GM18499 (cell line): ENCODE measurements at regions not wholly inside any gene's neighbourhood (a gene's known extent, or its start where the extent isn't known, plus 50 kb on each side); places are given as distances from the start of the nearest gene placed in this dataset.

Experiments
- ATAC-seq: cut with Tn5 transposase; IDR thresholded peaks from one replicate; pipeline ENCODE4 v1.9.1; 2021; ENCODE audit warnings: moderate number of reproducible peaks; ENCODE audit not compliant: insufficient read depth, unreplicated experiment

DNA sequence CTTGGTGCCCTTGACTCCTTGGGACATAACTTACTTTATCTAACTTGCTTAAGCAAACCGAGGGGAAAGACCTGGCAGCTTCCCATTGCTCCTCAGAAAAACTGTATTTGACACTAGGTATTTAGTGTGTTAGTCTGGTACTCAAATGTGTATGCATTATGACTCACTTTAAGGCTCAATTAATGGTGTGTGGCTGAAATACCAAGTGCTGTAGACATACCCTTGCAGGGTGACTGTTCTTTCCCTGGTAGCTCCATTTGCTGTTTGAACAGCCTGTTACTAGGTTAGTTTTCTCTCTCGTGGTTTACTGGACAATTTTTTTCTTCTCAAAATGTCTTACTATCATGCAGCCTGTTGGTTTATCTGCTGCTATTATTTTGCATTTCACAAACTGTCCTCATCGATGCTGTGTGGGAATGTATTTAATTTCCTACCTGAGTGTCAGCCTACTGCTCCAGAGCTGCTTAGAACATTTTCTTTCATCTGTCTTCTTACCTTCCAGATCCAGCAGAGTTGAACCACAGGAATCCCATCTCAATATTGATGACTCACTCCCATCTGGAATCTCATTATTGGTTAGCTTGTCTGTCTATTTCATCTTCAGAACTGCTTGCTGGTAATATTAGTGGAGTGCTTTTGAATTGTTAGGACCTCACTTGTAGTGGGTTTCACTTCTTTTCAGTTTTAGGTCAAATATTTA, 158.0 kb upstream of the FAT1 start:
- ATAC-seq: no peak

DNA sequence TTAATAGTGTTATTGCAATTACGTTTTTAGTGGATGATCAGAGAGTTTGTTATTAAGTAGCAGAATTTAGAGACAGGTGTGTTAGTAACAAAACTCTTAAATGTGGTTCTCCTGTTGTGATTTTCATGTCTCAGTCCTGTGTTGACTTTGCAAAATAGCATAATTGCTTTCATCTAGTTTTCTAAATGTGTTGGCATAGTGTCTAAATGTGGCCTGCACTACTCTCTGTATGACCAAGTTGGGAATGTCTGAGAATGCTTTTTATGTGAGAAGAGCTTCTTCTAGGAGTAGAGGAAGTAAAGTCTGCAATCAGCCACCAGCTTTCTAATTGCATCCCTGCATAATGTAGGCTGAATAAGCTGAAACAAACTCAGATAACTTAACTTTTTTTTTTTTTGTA, 158.6 kb upstream of the FAT1 start:
- no peak for ATAC-seq

DNA sequence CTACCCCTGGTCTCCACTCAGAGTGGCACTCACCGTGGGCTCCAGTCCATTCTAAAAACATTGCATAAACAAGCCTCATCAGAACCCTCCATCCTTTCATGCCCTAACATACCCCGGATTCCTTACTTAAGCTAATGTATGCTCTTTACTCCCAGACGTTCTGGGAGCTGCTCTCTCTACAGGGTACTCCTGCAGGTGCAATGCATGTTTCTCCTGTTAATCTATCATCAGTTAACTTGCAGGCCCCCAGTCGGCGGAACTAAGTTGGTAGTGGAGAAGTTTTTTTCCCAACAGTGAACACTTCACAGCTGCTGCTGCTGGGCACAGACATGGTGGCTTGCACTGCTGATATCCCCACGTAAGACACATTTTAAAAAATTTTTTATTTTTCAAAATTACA, 161.6 kb upstream of the FAT1 start:
- no peak for ATAC-seq

- no peak for ATAC-seq
Measured at GRCh38 chr4:186886759-186887158, 163.1 kb upstream of the FAT1 start.

DNA sequence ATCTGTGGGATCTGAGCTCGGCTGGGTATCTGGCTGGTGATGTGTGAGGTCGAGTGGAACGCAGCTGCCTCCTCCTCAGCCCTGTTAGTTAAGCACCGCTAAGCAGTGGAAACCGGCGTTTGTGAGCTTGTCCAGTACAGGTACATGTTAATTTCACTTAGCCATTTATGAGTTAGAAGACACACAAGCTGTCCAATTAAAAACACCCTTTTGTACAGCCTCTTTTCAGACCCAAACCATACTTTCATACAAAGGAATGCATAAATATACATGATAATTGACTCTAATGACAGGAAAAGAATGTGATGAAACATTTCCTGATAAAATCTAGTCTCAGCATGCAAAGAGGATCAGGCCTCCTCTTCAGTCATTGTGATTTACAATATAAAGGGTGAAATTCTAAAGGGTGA, 163.6 kb upstream of the FAT1 start:
- no peak for ATAC-seq

GRCh38 chr4:186887752-186888151, 164.1 kb upstream of the FAT1 start:
- ATAC-seq: no peak

GRCh38 chr4:186889876-186890643, 166.4 kb upstream of the FAT1 start:
- no peak for ATAC-seq

DNA sequence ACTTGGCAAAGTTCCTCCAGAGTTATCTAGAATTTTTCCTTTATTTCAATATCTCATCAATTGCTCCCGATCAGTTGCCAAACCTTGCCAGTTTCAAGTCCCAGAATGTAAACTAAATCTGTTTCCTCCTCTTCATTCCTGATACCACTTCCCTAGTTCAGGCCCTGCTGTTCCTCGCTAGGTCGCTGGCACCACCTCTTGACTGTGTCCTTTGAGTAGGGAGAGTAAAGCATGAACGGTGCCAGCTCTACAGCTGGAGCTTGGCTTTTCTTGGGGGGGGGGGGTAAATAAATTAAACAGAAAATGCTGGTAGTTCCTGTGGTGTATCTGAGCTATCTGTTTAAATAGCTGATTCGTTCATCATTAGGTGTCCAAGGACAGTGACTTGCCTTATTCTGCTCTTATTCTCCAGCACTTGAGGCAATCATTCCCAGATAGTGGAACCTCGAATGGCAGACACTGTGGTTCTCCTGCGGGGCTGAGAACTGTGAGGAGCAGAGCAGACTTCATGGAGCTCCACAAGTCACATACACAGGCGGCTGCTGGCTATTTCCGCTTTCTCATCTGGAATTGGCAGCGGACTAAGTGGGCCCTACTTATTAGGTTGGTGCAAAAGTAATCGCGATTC, 168.3 kb upstream of the FAT1 start:
- no peak for ATAC-seq

DNA sequence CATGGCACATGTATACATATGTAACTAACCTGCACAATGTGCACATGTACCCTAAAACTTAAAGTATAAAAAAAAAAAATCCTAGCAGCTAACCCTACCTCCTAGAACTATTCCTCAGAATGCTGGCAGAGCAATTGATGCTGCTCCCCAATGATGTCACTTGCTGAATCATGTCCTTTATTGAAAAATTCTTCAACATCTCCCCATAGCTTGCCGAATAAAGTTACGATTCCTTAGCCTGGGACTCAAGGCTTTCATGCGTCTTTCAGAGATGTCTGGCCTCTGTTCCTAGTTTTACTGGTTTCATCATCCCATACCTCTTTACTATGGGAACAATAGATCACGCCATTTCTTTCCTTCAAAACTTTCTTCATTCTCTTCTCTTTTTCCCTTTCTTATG, 174.7 kb upstream of the FAT1 start:
- no peak for ATAC-seq

GRCh38 chr4:186900232-186900900, 176.7 kb upstream of the FAT1 start:
- ATAC-seq: no peak

DNA sequence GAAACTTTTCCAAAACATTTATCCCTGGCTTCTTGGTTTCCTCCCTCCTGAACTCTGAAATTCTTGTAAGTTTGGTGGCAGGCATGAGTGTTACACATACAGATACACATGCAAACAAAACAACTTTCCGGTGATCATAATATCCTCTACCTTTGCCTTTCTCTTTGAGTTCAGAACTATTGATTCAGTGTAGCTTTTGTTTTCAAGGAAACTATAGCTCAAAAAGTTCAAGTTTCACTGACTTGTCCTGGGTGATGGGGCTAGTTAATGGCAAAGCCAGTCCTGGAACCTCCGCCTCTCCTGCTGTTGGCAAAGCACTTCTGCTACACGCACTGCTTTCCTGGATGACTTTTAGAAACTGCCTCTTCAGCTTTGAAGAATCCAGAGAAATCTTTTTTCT, 177.3 kb upstream of the FAT1 start:
- ATAC-seq: no peak

DNA sequence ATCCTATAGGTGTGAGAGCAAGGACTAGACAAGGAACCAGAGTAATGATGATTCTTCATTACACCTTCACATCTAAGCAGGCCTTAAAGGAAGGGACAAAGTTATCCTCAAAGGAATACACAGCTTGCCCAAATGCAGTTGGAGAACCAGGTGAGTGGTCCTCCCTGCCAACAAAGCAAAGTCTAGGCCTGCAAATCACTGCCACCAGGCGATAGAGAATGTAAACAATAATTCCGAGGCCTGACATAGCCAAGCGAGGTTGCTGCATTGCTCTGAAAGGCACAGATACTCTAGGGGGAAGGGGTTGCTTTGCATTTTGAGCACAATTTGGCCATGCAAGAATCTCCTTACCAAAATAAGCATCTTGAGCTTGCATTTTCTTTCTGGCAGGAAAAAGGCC, 178.2 kb upstream of the FAT1 start:
- ATAC-seq: no peak

GRCh38 chr4:186902361-186902760, 178.7 kb upstream of the FAT1 start:
- ATAC-seq: no peak

DNA sequence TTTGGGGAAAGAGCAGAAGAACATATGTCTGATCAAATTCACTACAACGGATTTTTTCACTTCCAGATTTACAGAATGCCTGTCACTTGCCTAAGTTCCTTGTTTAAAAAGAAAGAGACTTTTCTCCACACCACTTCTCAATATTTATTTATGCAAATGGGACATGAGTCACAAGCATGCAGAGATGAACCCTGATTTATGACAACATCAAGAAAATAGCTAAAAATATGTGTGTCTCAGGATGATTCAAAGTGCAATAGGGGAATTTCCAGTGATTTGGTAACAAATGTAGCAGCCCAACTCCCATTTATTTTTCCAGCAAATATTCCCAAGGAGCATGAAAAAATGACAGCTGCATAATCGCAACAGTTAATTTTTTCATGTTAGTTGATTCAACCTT, 180.4 kb upstream of the FAT1 start:
- ATAC-seq: no peak

DNA sequence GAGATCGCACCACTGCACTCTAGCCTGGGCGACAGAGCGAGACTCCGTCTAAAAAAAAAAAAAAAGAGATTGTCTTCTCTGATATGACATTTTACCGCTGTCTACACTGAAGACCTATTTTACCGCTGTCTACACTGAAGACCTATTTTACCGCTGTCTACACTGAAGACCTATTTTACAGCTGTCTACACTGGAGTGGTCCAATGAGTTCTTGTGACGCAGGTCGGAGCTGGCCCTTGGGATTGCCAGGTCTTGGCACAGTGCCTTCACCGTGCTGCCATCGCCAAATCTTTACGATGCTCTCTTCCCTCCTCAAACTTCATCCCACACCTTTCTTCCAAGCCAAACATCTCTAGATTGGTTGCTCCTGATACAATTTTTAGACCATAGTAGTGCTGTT, 183.1 kb upstream of the FAT1 start:
- no peak for ATAC-seq

GRCh38 chr4:186910385-186910784, 186.7 kb upstream of the FAT1 start:
- ATAC-seq: no peak

GRCh38 chr4:186912606-186913005, 188.9 kb upstream of the FAT1 start:
- no peak for ATAC-seq

- no peak for ATAC-seq
Measured at GRCh38 chr4:186915816-186916215, 192.2 kb upstream of the FAT1 start.

DNA sequence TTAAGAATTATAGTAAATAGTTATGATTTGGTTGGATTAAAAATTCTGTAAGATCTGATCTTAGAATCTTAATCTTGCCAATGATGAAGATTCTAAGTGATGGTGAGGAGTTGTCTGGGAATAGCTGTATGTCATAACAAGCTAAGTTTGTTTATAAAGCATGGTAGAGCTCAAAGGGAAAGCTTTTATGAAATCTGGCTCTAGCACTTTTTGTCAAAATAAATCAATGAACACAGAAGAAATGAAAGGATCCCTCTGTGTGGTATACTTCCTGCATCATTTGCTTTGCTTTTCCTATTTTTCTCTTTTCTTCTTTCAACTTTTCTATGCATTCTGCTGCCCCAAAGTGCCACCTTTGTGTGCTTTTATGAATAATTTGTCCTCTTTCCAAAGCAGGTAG, 193.5 kb upstream of the FAT1 start:
- no peak for ATAC-seq

DNA sequence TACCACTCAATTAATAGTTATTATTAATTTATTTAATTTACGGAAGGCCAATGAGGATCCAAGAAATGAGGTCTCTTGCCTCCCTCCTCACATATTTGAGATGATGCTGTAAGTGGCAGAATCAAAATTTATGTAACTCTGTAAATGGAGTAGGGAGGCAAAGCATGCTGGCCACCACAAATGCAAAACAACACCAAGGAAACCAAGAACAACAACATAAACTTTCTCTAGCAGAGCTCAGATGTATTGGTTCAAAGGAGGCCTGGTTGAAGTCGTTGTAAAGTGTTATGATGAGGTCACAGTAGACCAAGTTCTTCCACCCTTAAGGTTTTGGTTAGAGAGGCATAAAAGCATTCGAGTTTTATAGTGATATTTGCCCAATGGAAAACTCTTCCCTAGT, 194.8 kb upstream of the FAT1 start:
- no peak for ATAC-seq

GRCh38 chr4:186919340-186919739, 195.7 kb upstream of the FAT1 start:
- ATAC-seq: no peak
